Hepatocyte (in vitro differentiated cells): ENCODE measurements at regions not wholly inside any gene's neighbourhood (a gene's known extent, or its start where the extent isn't known, plus 50 kb on each side); places are given as distances from the start of the nearest gene placed in this dataset.

ENCODE experiments used
- DNase-seq: peaks from one replicate; pipeline ENCODE4 v3.0.0-alpha.2; 2016; ENCODE audit warnings: low spot score
- H2AFZ ChIP-seq: fragments of 200-600 bp; sonication (generic); 2 replicates; pipeline ENCODE4 v1.6.0; 2016; ENCODE audit warnings: antibody characterized with exemption, mild to moderate bottlenecking
- H3K27ac ChIP-seq: fragments of 200-600 bp; sonication (generic); 2 replicates; pipeline ENCODE4 v1.5.1; 2016; ENCODE audit warnings: mild to moderate bottlenecking
- H3K27me3 ChIP-seq: fragments of 200-600 bp; sonication (generic); 2 replicates; pipeline ENCODE4 v1.6.1; 2016
- H3K36me3 ChIP-seq: fragments of 200-600 bp; sonication (generic); replicated peaks from 2 replicates; pipeline ENCODE4 v1.5.1; 2016; ENCODE audit warnings: low read depth; ENCODE audit not compliant: insufficient read depth
- H3K4me1 ChIP-seq: fragments of 200-600 bp; sonication (generic); 2 replicates; pipeline ENCODE4 v1.5.1; 2016; ENCODE audit warnings: mild to moderate bottlenecking, moderate library complexity; ENCODE audit not compliant: insufficient read depth
- H3K4me2 ChIP-seq: fragments of 200-600 bp; sonication (generic); 2 replicates; pipeline ENCODE4 v1.6.0; 2016
- H3K4me3 ChIP-seq: fragments of 200-600 bp; sonication (generic); 2 replicates; pipeline ENCODE4 v1.5.1; 2016; ENCODE audit warnings: mild to moderate bottlenecking
- H3K79me2 ChIP-seq: fragments of 200-600 bp; sonication (generic); 2 replicates; pipeline ENCODE4 v1.6.0; 2017; ENCODE audit warnings: mild to moderate bottlenecking
- H3K9me2 ChIP-seq: fragments of 200-600 bp; sonication (generic); replicated peaks from 2 replicates; pipeline ENCODE4 v1.6.0; 2017; ENCODE audit warnings: mild to moderate bottlenecking; ENCODE audit not compliant: insufficient read depth
- H3K9me3 ChIP-seq: fragments of 200-600 bp; sonication (generic); 2 replicates; pipeline ENCODE4 v1.5.1; 2016; ENCODE audit warnings: low read depth, mild to moderate bottlenecking
- H4K20me1 ChIP-seq: fragments of 200-600 bp; sonication (generic); 2 replicates; pipeline ENCODE4 v1.6.0; 2016; ENCODE audit warnings: mild to moderate bottlenecking; ENCODE audit not compliant: insufficient read depth, poor library complexity, severe bottlenecking
- EZH2 ChIP-seq: fragments of 200-600 bp; sonication (generic); IDR thresholded peaks from 2 replicates; pipeline ENCODE4 v1.6.1; 2016; ENCODE audit warnings: antibody characterized with exemption, mild to moderate bottlenecking, borderline replicate concordance
- EZH2phosphoT487 ChIP-seq: fragments of 200-600 bp; sonication (generic); IDR thresholded peaks from one replicate; pipeline ENCODE4 v1.6.1; 2018; ENCODE audit warnings: antibody characterized with exemption, mild to moderate bottlenecking, low read depth, moderate library complexity; ENCODE audit not compliant: unreplicated experiment, severe bottlenecking
- WGBS: methylation state at CpG from one replicate; pipeline ENCODE4 v1.1.6; 2016; ENCODE audit warnings: low lambda C conversion rate; ENCODE audit errors: missing lambda C conversion rate; 5-methylcytosine and 5-hydroxymethylcytosine counted together
- TF ChIP-seq, protein P1 (sequence below): fragments of 200-600 bp; sonication (generic); IDR thresholded peaks from 2 replicates; pipeline ENCODE4 v1.5.1; 2016; ENCODE audit warnings: antibody characterized with exemption, mild to moderate bottlenecking; ENCODE audit not compliant: poor library complexity

DNA sequence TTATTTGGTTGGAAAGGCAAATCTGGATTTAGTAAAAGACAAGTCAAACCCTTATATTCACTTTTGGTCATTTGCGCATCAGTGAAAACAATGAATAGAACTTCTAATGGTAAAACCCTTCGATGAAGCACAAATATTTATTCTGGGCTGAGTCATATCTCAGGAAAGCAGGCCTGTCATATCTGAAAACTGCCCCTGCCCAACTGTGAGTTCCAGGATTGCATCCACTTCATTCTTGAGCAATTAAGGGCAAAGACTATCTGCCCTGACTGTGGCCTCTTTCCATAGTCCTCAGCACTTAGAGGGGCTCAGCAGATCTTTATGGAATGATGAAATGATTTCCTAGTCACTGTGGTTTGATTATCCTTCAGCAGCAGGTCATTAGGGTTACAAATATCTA, 795.2 kb upstream of the ID2 start:
- Histone ChIP-seq H3K9me3 (no peaks in the 10 kb centered on the region), H3K36me3 (no peaks in the 10 kb centered on the region), H3K27me3 (no peaks in the 10 kb centered on the region), H3K9me2 (no peaks in the 10 kb centered on the region), H3K4me2 (no peak overlapping the region), H3K79me2 (no peaks in the 10 kb centered on the region), H3K27ac (peak overlapping the region; percentile 20), H3K4me3 (no peak overlapping the region), H4K20me1 (no peaks in the 10 kb centered on the region), H3K4me1 (no peaks in the 10 kb centered on the region), H2AFZ (no peak overlapping the region)
- DNase-seq, result peak; percentile 22
- 70% methylated on average over 2 of the region's 2 CpGs for WGBS
- TF ChIP-seq EZH2phosphoT487 (no peak), EZH2 (no peak)
- TF ChIP-seq, protein P1, sequence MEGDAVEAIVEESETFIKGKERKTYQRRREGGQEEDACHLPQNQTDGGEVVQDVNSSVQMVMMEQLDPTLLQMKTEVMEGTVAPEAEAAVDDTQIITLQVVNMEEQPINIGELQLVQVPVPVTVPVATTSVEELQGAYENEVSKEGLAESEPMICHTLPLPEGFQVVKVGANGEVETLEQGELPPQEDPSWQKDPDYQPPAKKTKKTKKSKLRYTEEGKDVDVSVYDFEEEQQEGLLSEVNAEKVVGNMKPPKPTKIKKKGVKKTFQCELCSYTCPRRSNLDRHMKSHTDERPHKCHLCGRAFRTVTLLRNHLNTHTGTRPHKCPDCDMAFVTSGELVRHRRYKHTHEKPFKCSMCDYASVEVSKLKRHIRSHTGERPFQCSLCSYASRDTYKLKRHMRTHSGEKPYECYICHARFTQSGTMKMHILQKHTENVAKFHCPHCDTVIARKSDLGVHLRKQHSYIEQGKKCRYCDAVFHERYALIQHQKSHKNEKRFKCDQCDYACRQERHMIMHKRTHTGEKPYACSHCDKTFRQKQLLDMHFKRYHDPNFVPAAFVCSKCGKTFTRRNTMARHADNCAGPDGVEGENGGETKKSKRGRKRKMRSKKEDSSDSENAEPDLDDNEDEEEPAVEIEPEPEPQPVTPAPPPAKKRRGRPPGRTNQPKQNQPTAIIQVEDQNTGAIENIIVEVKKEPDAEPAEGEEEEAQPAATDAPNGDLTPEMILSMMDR, result no peak

DNA sequence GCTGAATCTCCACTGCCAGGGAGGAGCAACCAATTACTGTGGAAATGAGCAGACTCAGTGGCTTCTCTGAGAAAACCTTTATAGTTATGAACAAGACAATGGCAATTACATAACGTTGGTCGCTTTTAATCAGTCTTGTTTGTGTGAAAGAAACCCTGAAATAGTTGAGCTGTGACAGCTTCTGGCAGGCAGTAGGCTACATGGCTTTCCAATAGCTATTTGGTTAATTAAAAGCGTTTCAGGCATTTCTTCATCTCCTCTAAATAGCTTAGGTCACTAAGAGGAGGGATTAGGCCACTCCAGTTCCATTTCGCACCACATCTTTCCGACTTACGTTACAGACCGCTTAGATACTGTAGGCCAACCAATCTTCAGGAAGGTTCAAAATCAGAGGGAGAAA, 794.4 kb upstream of the ID2 start:
- TF ChIP-seq EZH2 (no peak), EZH2phosphoT487 (no peak)
- TF ChIP-seq, protein P1, result no peak
- Histone ChIP-seq H3K27me3 (no peaks in the 10 kb centered on the region), H3K79me2 (no peaks in the 10 kb centered on the region), H4K20me1 (no peaks in the 10 kb centered on the region), H3K4me1 (no peaks in the 10 kb centered on the region), H3K27ac (peak overlapping the region; percentile 20), H3K36me3 (no peaks in the 10 kb centered on the region), H3K9me2 (no peaks in the 10 kb centered on the region), H2AFZ (no peak overlapping the region), H3K4me3 (no peak overlapping the region), H3K9me3 (no peaks in the 10 kb centered on the region), H3K4me2 (no peak overlapping the region)
- no peak for DNase-seq
- 91% methylated on average over 7 of the region's 7 CpGs for WGBS

DNA sequence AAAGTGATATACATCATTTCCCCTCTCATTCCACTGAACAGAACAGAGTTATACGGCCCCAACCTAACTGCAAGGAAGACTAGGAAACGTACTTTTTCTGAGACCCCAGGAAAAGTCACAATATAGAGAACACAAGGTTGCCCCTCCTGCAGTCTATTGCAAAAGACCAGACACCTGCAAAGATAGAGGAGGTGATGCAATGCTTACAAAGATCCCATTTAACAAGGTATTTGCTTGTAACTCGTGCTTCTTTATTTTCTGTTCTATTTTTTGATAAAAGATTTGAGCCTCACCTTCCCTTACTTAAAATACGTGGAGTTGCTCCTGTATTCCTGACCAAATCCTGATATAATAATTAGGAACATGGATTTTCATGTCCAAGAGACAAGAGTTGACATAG, 793.0 kb upstream of the ID2 start:
- Histone ChIP-seq H3K36me3 (no peaks in the 10 kb centered on the region), H4K20me1 (no peaks in the 10 kb centered on the region), H3K4me1 (no peaks in the 10 kb centered on the region), H3K9me2 (no peaks in the 10 kb centered on the region), H3K4me2 (no peak overlapping the region), H2AFZ (no peak overlapping the region), H3K9me3 (no peaks in the 10 kb centered on the region), H3K79me2 (no peaks in the 10 kb centered on the region), H3K27me3 (no peaks in the 10 kb centered on the region), H3K4me3 (no peak overlapping the region), H3K27ac (no peak overlapping the region)
- WGBS, result 86% methylated on average over 4 of the region's 4 CpGs
- TF ChIP-seq EZH2phosphoT487 (no peak), EZH2 (no peak)
- TF ChIP-seq, protein P1, result no peak
- DNase-seq, result no peak

DNA sequence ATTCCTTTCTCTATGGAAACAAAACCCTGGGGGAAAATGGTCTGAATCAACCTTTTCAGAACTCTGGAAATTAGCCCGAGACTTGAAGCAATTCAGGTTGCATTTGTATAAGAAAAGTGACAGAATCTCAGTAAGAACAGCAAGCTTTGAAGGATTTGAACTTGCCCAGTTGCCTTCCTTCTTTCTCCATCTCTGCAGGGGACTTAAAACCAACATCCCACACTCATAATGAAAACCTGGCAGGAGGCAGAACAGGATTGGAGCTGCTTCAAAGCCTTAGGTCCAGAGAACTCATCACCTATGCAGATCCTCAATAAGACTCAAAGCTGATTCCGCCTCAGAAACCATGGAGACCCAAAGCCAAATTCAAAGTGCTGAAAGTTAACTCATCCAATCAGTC, 790.5 kb upstream of the ID2 start:
- no peak overlapping the region for H2AFZ ChIP-seq
- no peaks in the 10 kb centered on the region for H3K27me3 ChIP-seq
- no peak overlapping the region for H3K4me3 ChIP-seq
- no peak overlapping the region for H3K27ac ChIP-seq
- H3K4me1 ChIP-seq, result no peaks in the 10 kb centered on the region
- H3K36me3 ChIP-seq, result no peaks in the 10 kb centered on the region
- no peak overlapping the region for H3K4me2 ChIP-seq
- DNase-seq, result no peak
- H3K9me3 ChIP-seq, result no peaks in the 10 kb centered on the region
- no peaks in the 10 kb centered on the region for H3K9me2 ChIP-seq
- no peak for TF ChIP-seq EZH2phosphoT487
- TF ChIP-seq, protein P1, result no peak
- TF ChIP-seq EZH2, result no peak
- no peaks in the 10 kb centered on the region for H3K79me2 ChIP-seq
- no peaks in the 10 kb centered on the region for H4K20me1 ChIP-seq
- WGBS, result 78% methylated on average over 2 of the region's 2 CpGs
